B cell (primary cell): ENCODE measurements at regions not wholly inside any gene's neighbourhood (a gene's known extent, or its start where the extent isn't known, plus 50 kb on each side); places are given as distances from the start of the nearest gene placed in this dataset.

Experiments
- ATAC-seq: fragments of 200-7000 bp; cut with Tn5 transposase; one replicate; pipeline ENCODE4 v1.10.0; 2021; ENCODE audit warnings: low read depth, mild to moderate bottlenecking, moderate number of reproducible peaks, moderate library complexity
- CTCF ChIA-PET: fragments of 350-600 bp; sonication (Branson Sonifier 250); formaldehyde crosslinking; loops from one replicate; lab custom pipeline; 2021; ENCODE audit warnings: antibody characterized with exemption, inconsistent platforms; lab: Charles Lee
- POLR2A ChIA-PET: fragments of 350-600 bp; sonication (Branson Sonifier 250); formaldehyde crosslinking; loops from one replicate; lab custom pipeline; 2021; ENCODE audit warnings: antibody characterized with exemption; lab: Charles Lee
- DNase-seq: peaks from one replicate; pipeline ENCODE4 v3.0.0; 2013
- H2AFZ ChIP-seq: 2 replicates; pipeline ENCODE4 v1.6.1; 2012; ENCODE audit warnings: mild to moderate bottlenecking, low read depth, low read length; ENCODE audit not compliant: insufficient read depth, poor library complexity, severe bottlenecking
- H3K27ac ChIP-seq, 2 donors: 1 replicate in 1 of 2; 2 replicates in 1 of 2; pipeline ENCODE4 v1.5.1; 2012 to 2013; ENCODE audit warnings: low read length in 2 of 2, mild to moderate bottlenecking in 2 of 2, moderate library complexity in 1 of 2
- H3K27me3 ChIP-seq, 4 experiments: fragments of 200-600 bp in 1 of 4; sonication (generic) in 1 of 4; replicated peaks in 1 of 4; 1 replicate in 2 of 4; 2 replicates in 2 of 4; pipeline versions ENCODE4 v1.6.1 to v1.7.0; 2013 to 2016; ENCODE audit warnings: low read length in 3 of 4, mild to moderate bottlenecking in 2 of 4, mixed read lengths in 1 of 4, moderate library complexity in 1 of 4; ENCODE audit not compliant: insufficient read depth in 4 of 4, control insufficient read depth in 3 of 4; ENCODE audit errors: control extremely low read depth in 1 of 4
- H3K36me3 ChIP-seq, 2 experiments: replicated peaks in 1 of 2; 1 replicate in 1 of 2; 2 replicates in 1 of 2; pipeline versions ENCODE4 v1.6.1 to v1.7.1; 2013; ENCODE audit warnings: low read length in 1 of 2; ENCODE audit not compliant: insufficient read depth in 2 of 2, control insufficient read depth in 1 of 2; ENCODE audit errors: control extremely low read depth in 1 of 2, extremely low read depth in 1 of 2
- H3K4me1 ChIP-seq, 2 donors: fragments of 200-600 bp in 1 of 2; sonication (generic) in 1 of 2; 1 replicate in 1 of 2; 2 replicates in 1 of 2; pipeline versions ENCODE4 v1.5.1 to v1.6.1; 2013 to 2017; ENCODE audit warnings: low read length in 2 of 2; ENCODE audit not compliant: control insufficient read depth in 2 of 2, insufficient read depth in 2 of 2
- H3K4me2 ChIP-seq: replicated peaks from 2 replicates; pipeline ENCODE3; 2012; ENCODE audit warnings: mild to moderate bottlenecking, low read depth, low read length; ENCODE audit not compliant: poor library complexity, severe bottlenecking
- H3K4me3 ChIP-seq, 5 experiments: fragments of 200-600 bp in 1 of 5; sonication (generic) in 1 of 5; 1 replicate in 3 of 5; 2 replicates in 2 of 5; pipeline versions ENCODE4 v1.5.1 to v1.7.0; 2011 to 2016; ENCODE audit warnings: low read length in 4 of 5, mild to moderate bottlenecking in 4 of 5, low read depth in 2 of 5, control low read depth in 1 of 5, moderate library complexity in 1 of 5; ENCODE audit not compliant: insufficient read depth in 1 of 5; ENCODE audit errors: control extremely low read depth in 1 of 5, extremely low read depth in 1 of 5
- H3K79me2 ChIP-seq: fragments of 200-600 bp; sonication (generic); one replicate; pipeline ENCODE4 v1.6.0; 2016; ENCODE audit warnings: low read length; ENCODE audit not compliant: control insufficient read depth, insufficient read depth
- H3K9ac ChIP-seq: fragments of 200-600 bp; sonication (generic); 2 replicates; pipeline ENCODE4 v1.6.1; 2017; ENCODE audit warnings: mild to moderate bottlenecking, low read length, moderate library complexity
- H3K9me3 ChIP-seq, 3 donors: one replicate each; pipeline versions ENCODE4 v1.6.1 to v1.7.1; 2013; ENCODE audit warnings: low read length in 2 of 3; ENCODE audit not compliant: control insufficient read depth in 2 of 3, insufficient read depth in 1 of 3; ENCODE audit errors: control extremely low read depth in 1 of 3
- H4K20me1 ChIP-seq: 2 replicates; pipeline ENCODE4 v1.6.0; 2012; ENCODE audit warnings: mild to moderate bottlenecking, low read length; ENCODE audit not compliant: insufficient read depth, control insufficient read depth, poor library complexity, severe bottlenecking
- H3K27ac Mint-ChIP-seq: one replicate; pipeline ENCODE4 v1.8.0; 2021; ENCODE audit warnings: mixed read lengths
- H3K27me3 Mint-ChIP-seq: one replicate; pipeline ENCODE4 v1.8.0; 2021; ENCODE audit warnings: mixed read lengths
- H3K4me1 Mint-ChIP-seq: one replicate; pipeline ENCODE4 v1.8.0; 2021; ENCODE audit warnings: mixed read lengths
- H3K4me3 Mint-ChIP-seq: one replicate; pipeline ENCODE4 v1.8.0; 2021; ENCODE audit warnings: mixed read lengths
- H3K9me3 Mint-ChIP-seq: one replicate; pipeline ENCODE4 v1.8.0; 2022; ENCODE audit warnings: mixed read lengths; ENCODE audit not compliant: insufficient read depth
- CTCF ChIP-seq: fragments of 200-600 bp; IDR thresholded peaks from one replicate; pipeline ENCODE4 v1.8.0; 2022; ENCODE audit warnings: antibody characterized with exemption, mild to moderate bottlenecking
- EZH2 ChIP-seq: IDR thresholded peaks from 2 replicates; pipeline ENCODE4 v1.6.1; 2012; ENCODE audit warnings: borderline replicate concordance, low read depth, mild to moderate bottlenecking, moderate library complexity, low read length; ENCODE audit not compliant: insufficient read depth, poor library complexity, severe bottlenecking
- WGBS: methylation state at CpG from one replicate; pipeline ENCODE4 v1.1.5; 2013; ENCODE audit warnings: missing lambda C conversion rate; ENCODE audit not compliant: insufficient coverage; 5-methylcytosine and 5-hydroxymethylcytosine counted together
- intact Hi-C: fragments of 100-400 bp; cut with micrococcal nuclease; formaldehyde crosslinking; loops from one replicate; pipeline ENCODE4 v1.10.0; 2022

GRCh38 chr12:76707772-76708171 is 56.1 kb upstream of the ZDHHC17 start:
- no peak overlapping the region for H3K9ac ChIP-seq
- Mint-ChIP-seq H3K4me1 (peaks cover 3% of the 10 kb centered on the region), H3K9me3 (no peaks in the 10 kb centered on the region), H3K4me3 (no peak overlapping the region), H3K27me3 (peaks cover 11% of the 10 kb centered on the region), H3K27ac (no peak overlapping the region)
- WGBS = no CpG with 5 or more reads among the region's 4 CpGs
- ATAC-seq = no peak
- no peaks in the 10 kb centered on the region for H3K79me2 ChIP-seq
- H3K4me1 ChIP-seq = no peaks in the 10 kb centered on the region
- H3K4me2 ChIP-seq = no peak overlapping the region
- no peak for DNase-seq
- H3K36me3 ChIP-seq = no peaks in the 10 kb centered on the region
- no peak overlapping the region for H3K4me3 ChIP-seq
- ChIA-PET CTCF (no interaction called here), POLR2A (no interaction called here)
- intact Hi-C loops = no loop called here
- no peaks in the 10 kb centered on the region for H4K20me1 ChIP-seq
- no peaks in the 10 kb centered on the region for H3K27me3 ChIP-seq
- H3K9me3 ChIP-seq = no peaks in the 10 kb centered on the region
- H2AFZ ChIP-seq = no peak overlapping the region
- TF ChIP-seq EZH2 (no peak), CTCF (no peak)
- H3K27ac ChIP-seq = no peak overlapping the region

GRCh38 chr12:76708296-76708695 is 55.6 kb upstream of the ZDHHC17 start:
- POLR2A ChIA-PET = no interaction called here
- DNase-seq (no peak), ATAC-seq (no peak)
- peaks cover 11% of the 10 kb centered on the region for H3K27me3 Mint-ChIP-seq
- Histone ChIP-seq H3K79me2 (no peaks in the 10 kb centered on the region), H2AFZ (no peak overlapping the region), H3K27me3 (no peaks in the 10 kb centered on the region), H3K9me3 (no peaks in the 10 kb centered on the region), H3K9ac (no peak overlapping the region), H3K27ac (no peak overlapping the region), H3K4me3 (no peak overlapping the region), H4K20me1 (no peaks in the 10 kb centered on the region), H3K36me3 (no peaks in the 10 kb centered on the region), H3K4me1 (no peaks in the 10 kb centered on the region), H3K4me2 (no peak overlapping the region)
- peaks cover 3% of the 10 kb centered on the region for H3K4me1 Mint-ChIP-seq
- WGBS = no CpG with 5 or more reads among the region's 2 CpGs
- no peak overlapping the region for H3K4me3 Mint-ChIP-seq
- TF ChIP-seq EZH2 (no peak), CTCF (no peak)
- H3K9me3 Mint-ChIP-seq = no peaks in the 10 kb centered on the region
- CTCF ChIA-PET = no interaction called here
- no peak overlapping the region for H3K27ac Mint-ChIP-seq
- intact Hi-C loops = no loop called here
